ENCODE measurements at regions not wholly inside any gene's neighbourhood (a gene's known extent, or its start where the extent isn't known, plus 50 kb on each side); places are given as distances from the start of the nearest gene placed in this dataset.
"Not testable (repeated sequence)": the region's sequence is repeated elsewhere in the genome, so short reads cannot be mapped to it uniquely, and the experiment has no call there.

- H3K4ac ChIP-seq (replicated peaks; ENCODE audit: insufficient read length, low read depth, low read length); H2BK5ac ChIP-seq (ENCODE audit: low read depth, low read length); H3K27me3 ChIP-seq (replicated peaks in 1 of 4; ENCODE audit: control insufficient read depth in 3 of 4, extremely low read depth in 1 of 4, insufficient read depth in 3 of 4, low read length in 3 of 4); H2AK5ac ChIP-seq (ENCODE audit: low read depth, low read length); H2AFZ ChIP-seq (ENCODE audit: low read length); CTCF ChIA-PET (ENCODE audit: partially characterized antibody); H3K36me3 ChIP-seq (ENCODE audit: control insufficient read depth in 2 of 4, insufficient read depth in 4 of 4, low read length in 3 of 4); H3K79me1 ChIP-seq (ENCODE audit: low read depth, low read length); POLR2A ChIA-PET (ENCODE audit: partially characterized antibody); H3K79me2 ChIP-seq (ENCODE audit: control insufficient read depth in 1 of 2, insufficient read depth in 2 of 2, low read length in 2 of 2); H4K8ac ChIP-seq (ENCODE audit: extremely low read depth, insufficient read depth, low read length); H4K5ac ChIP-seq (ENCODE audit: insufficient read length, low read depth, low read length); H3K14ac ChIP-seq (ENCODE audit: insufficient read length); H3K23ac ChIP-seq (ENCODE audit: insufficient read length); H2BK12ac ChIP-seq (ENCODE audit: low read depth, low read length); H3K27ac ChIP-seq (ENCODE audit: low read depth, low read length); DNase-seq (ENCODE audit: low read depth in 1 of 2, low spot score in 2 of 2); H4K91ac ChIP-seq (replicated peaks; ENCODE audit: insufficient read length, low read length); H3K9ac ChIP-seq (replicated peaks in 1 of 4; ENCODE audit: extremely low read depth in 1 of 4, low read depth in 3 of 4, low read length in 3 of 4); FAIRE-seq; H2BK15ac ChIP-seq (ENCODE audit: low read length); H3K4me3 ChIP-seq (ENCODE audit: extremely low read depth in 1 of 4, insufficient read depth in 2 of 4, low read depth in 3 of 4, low read length in 4 of 4); H3K23me2 ChIP-seq (ENCODE audit: low read depth, low read length); H3K4me1 ChIP-seq (replicated peaks in 1 of 4; ENCODE audit: control insufficient read depth in 3 of 4, insufficient read depth in 4 of 4, low read length in 3 of 4); H2BK120ac ChIP-seq (replicated peaks; ENCODE audit: low read depth, low read length); H3K4me2 ChIP-seq (ENCODE audit: insufficient read depth in 1 of 2, low read depth in 2 of 2, low read length in 2 of 2); H3K56ac ChIP-seq (replicated peaks; ENCODE audit: insufficient read length, low read depth, low read length); H3K18ac ChIP-seq (ENCODE audit: extremely low read depth, low read length); H2BK20ac ChIP-seq (ENCODE audit: low read length); H4K20me1 ChIP-seq (replicated peaks in 1 of 2; ENCODE audit: control insufficient read depth in 1 of 2, insufficient read depth in 2 of 2, low read length in 2 of 2): not testable (repeated sequence)
- WGBS, 2 experiments (ENCODE audit: extremely low coverage in 1 of 2, insufficient coverage in 1 of 2, insufficient read length in 1 of 2, insufficient replicate concordance in 2 of 2, low coverage in 1 of 2, low lambda C conversion rate in 2 of 2, missing lambda C conversion rate in 1 of 2), result 92% methylated on average over 15 of the region's 15 CpGs; no CpG with 5 or more reads in 1 of the 2 experiments
- H3K9me3 ChIP-seq (ENCODE audit: insufficient read depth in 2 of 2, low read depth in 1 of 2, low read length in 1 of 2), result peaks cover 7 to 10% of the 10 kb centered on the region in 2 experiments
These were observed 195.5 kb downstream of the CRLF2 start for GRCh38 chrX:1016926-1017325.

- H3K27ac ChIP-seq (ENCODE audit: low read depth, low read length); H3K4me3 ChIP-seq (ENCODE audit: extremely low read depth in 1 of 4, insufficient read depth in 2 of 4, low read depth in 3 of 4, low read length in 4 of 4); H2AFZ ChIP-seq (ENCODE audit: low read length); POLR2A ChIA-PET (ENCODE audit: partially characterized antibody); H4K20me1 ChIP-seq (replicated peaks in 1 of 2; ENCODE audit: control insufficient read depth in 1 of 2, insufficient read depth in 2 of 2, low read length in 2 of 2); H3K36me3 ChIP-seq (ENCODE audit: control insufficient read depth in 2 of 4, insufficient read depth in 4 of 4, low read length in 3 of 4); H3K79me2 ChIP-seq (ENCODE audit: control insufficient read depth in 1 of 2, insufficient read depth in 2 of 2, low read length in 2 of 2); H3K4me1 ChIP-seq (replicated peaks in 1 of 4; ENCODE audit: control insufficient read depth in 3 of 4, insufficient read depth in 4 of 4, low read length in 3 of 4); H3K23me2 ChIP-seq (ENCODE audit: low read depth, low read length); H2BK12ac ChIP-seq (ENCODE audit: low read depth, low read length); H4K8ac ChIP-seq (ENCODE audit: extremely low read depth, insufficient read depth, low read length); H2AK5ac ChIP-seq (ENCODE audit: low read depth, low read length); H3K4ac ChIP-seq (replicated peaks; ENCODE audit: insufficient read length, low read depth, low read length); CTCF ChIA-PET (ENCODE audit: partially characterized antibody); FAIRE-seq; H3K9ac ChIP-seq (replicated peaks in 1 of 4; ENCODE audit: extremely low read depth in 1 of 4, low read depth in 3 of 4, low read length in 3 of 4); H3K27me3 ChIP-seq (replicated peaks in 1 of 4; ENCODE audit: control insufficient read depth in 3 of 4, extremely low read depth in 1 of 4, insufficient read depth in 3 of 4, low read length in 3 of 4); H3K79me1 ChIP-seq (ENCODE audit: low read depth, low read length); H3K23ac ChIP-seq (ENCODE audit: insufficient read length); H3K56ac ChIP-seq (replicated peaks; ENCODE audit: insufficient read length, low read depth, low read length); H3K18ac ChIP-seq (ENCODE audit: extremely low read depth, low read length); H3K4me2 ChIP-seq (ENCODE audit: insufficient read depth in 1 of 2, low read depth in 2 of 2, low read length in 2 of 2); H2BK5ac ChIP-seq (ENCODE audit: low read depth, low read length); H2BK120ac ChIP-seq (replicated peaks; ENCODE audit: low read depth, low read length); DNase-seq (ENCODE audit: low read depth in 1 of 2, low spot score in 2 of 2); H3K9me3 ChIP-seq (ENCODE audit: insufficient read depth in 2 of 2, low read depth in 1 of 2, low read length in 1 of 2); H2BK15ac ChIP-seq (ENCODE audit: low read length); H4K91ac ChIP-seq (replicated peaks; ENCODE audit: insufficient read length, low read length); H4K5ac ChIP-seq (ENCODE audit: insufficient read length, low read depth, low read length); H2BK20ac ChIP-seq (ENCODE audit: low read length); H3K14ac ChIP-seq (ENCODE audit: insufficient read length): not testable (repeated sequence)
- WGBS, 2 experiments (ENCODE audit: extremely low coverage in 1 of 2, insufficient coverage in 1 of 2, insufficient read length in 1 of 2, insufficient replicate concordance in 2 of 2, low coverage in 1 of 2, low lambda C conversion rate in 2 of 2, missing lambda C conversion rate in 1 of 2), result 94% methylated on average over 11 of the region's 11 CpGs; no CpG with 5 or more reads in 1 of the 2 experiments
These were observed 196.2 kb downstream of the CRLF2 start for GRCh38 chrX:1016281-1016680.

Measured in H1 (cell line).